A549 (cell line): ENCODE measurements at regions not wholly inside any gene's neighbourhood (a gene's known extent, or its start where the extent isn't known, plus 50 kb on each side); places are given as distances from the start of the nearest gene placed in this dataset.

Source experiments
- ATAC-seq, 2 experiments: fragments of 200-7000 bp in 1 of 2; fragments of >200 bp in 1 of 2; cut with Nextera tagmentation in 1 of 2; cut with Tn5 transposase in 1 of 2; 3 replicates each; pipeline versions ENCODE4 v1.8.0 to v1.9.1; 2018 to 2020; ENCODE audit warnings: mild to moderate bottlenecking in 1 of 2, moderate library complexity in 1 of 2
- CTCF ChIA-PET: fragments of 300-600 bp; sonication (Branson Sonifier 250); formaldehyde crosslinking; extraction: SDS; loops from one replicate; lab custom pipeline; 2021; ENCODE audit warnings: antibody characterized with exemption, inconsistent platforms; lab: Yijun Ruan, JAX
- POLR2A ChIA-PET: fragments of 350-600 bp; formaldehyde crosslinking; extraction: SDS; loops from one replicate; lab custom pipeline; 2021; ENCODE audit warnings: antibody characterized with exemption, inconsistent platforms; lab: Yijun Ruan, JAX
- DNase-seq, 2 experiments: peaks; one replicate each; pipeline versions ENCODE4 v3.0.0 to v3.0.0-alpha.2; 2011 to 2016; ENCODE audit warnings: low read depth in 1 of 2, low spot score in 1 of 2
- FAIRE-seq: peaks from 2 replicates; lab custom pipeline; 2011; peaks lifted over from hg19 to GRCh38; lab: Jason Lieb, UNC
- H3K27ac ChIP-seq, 2 experiments: fragments of >200 bp; sonication (Bioruptor Twin); formaldehyde crosslinking; 3 replicates each; pipeline ENCODE4 v1.5.1; 2016 to 2017
- H3K4me1 ChIP-seq: fragments of >200 bp; sonication (Bioruptor Twin); formaldehyde crosslinking; 3 replicates; pipeline ENCODE4 v1.6.1; 2016
- H3K4me2 ChIP-seq: fragments of >200 bp; sonication (Bioruptor Twin); formaldehyde crosslinking; 3 replicates; pipeline ENCODE4 v1.6.1; 2016
- H3K4me3 ChIP-seq: fragments of >200 bp; sonication (Bioruptor Twin); formaldehyde crosslinking; 3 replicates; pipeline ENCODE4 v1.5.1; 2016
- H3K9me3 ChIP-seq: fragments of >200 bp; sonication (Bioruptor Twin); formaldehyde crosslinking; 3 replicates; pipeline ENCODE4 v1.6.1; 2016
- BHLHE40 ChIP-seq: IDR thresholded peaks from 2 replicates; pipeline ENCODE4 v1.6.1; 2012; ENCODE audit warnings: low read depth, low read length, inconsistent platforms
- CBX2 ChIP-seq: fragments of 200-600 bp; sonication (generic); IDR thresholded peaks from 2 replicates; pipeline ENCODE4 v1.6.1; 2016; ENCODE audit warnings: low read depth, mild to moderate bottlenecking, borderline replicate concordance
- CBX8 ChIP-seq: fragments of 200-600 bp; sonication (generic); IDR thresholded peaks from 2 replicates; pipeline ENCODE4 v1.6.1; 2016
- CEBPB ChIP-seq, 2 experiments: fragments of >200 bp in 1 of 2; sonication (Bioruptor Twin) in 1 of 2; formaldehyde crosslinking in 1 of 2; IDR thresholded peaks; 2 replicates each; pipeline ENCODE4 v1.6.1; 2012 to 2016
- CHD2 ChIP-seq: fragments of 150-350 bp; IDR thresholded peaks from 2 replicates; pipeline ENCODE4 v1.6.1; 2014; ENCODE audit warnings: low read length; ENCODE audit not compliant: partially characterized antibody
- CHD4 ChIP-seq: fragments of 200-600 bp; sonication (generic); IDR thresholded peaks from 2 replicates; pipeline ENCODE4 v1.6.1; 2016; ENCODE audit warnings: antibody characterized with exemption, mild to moderate bottlenecking, borderline replicate concordance
- EHMT2 ChIP-seq: fragments of 200-600 bp; sonication (generic); IDR thresholded peaks from 2 replicates; pipeline ENCODE4 v1.6.1; 2016; ENCODE audit warnings: antibody characterized with exemption, low read depth, mild to moderate bottlenecking, moderate library complexity
- ELK1 ChIP-seq: fragments of 150-350 bp; IDR thresholded peaks from 2 replicates; pipeline ENCODE4 v1.6.1; 2014; ENCODE audit warnings: low read depth, mild to moderate bottlenecking, low read length
- FOSB ChIP-seq: fragments of 250-450 bp; sonication (Bioruptor Pico); IDR thresholded peaks from 2 replicates; pipeline ENCODE4 v1.5.0; 2020; ENCODE audit warnings: mild to moderate bottlenecking, moderate library complexity
- FOXS1 ChIP-seq: fragments of 250-450 bp; sonication (Bioruptor Pico); IDR thresholded peaks from 2 replicates; pipeline ENCODE4 v1.5.0; 2020; ENCODE audit warnings: mild to moderate bottlenecking, moderate library complexity
- GATA3 ChIP-seq: IDR thresholded peaks from 2 replicates; pipeline ENCODE4 v1.6.1; 2012; ENCODE audit warnings: borderline replicate concordance
- HDAC2 ChIP-seq: fragments of 200-600 bp; sonication (generic); IDR thresholded peaks from 2 replicates; pipeline ENCODE4 v1.6.1; 2016
- HOXA7 ChIP-seq: fragments of 250-450 bp; sonication (Bioruptor Pico); IDR thresholded peaks from 2 replicates; pipeline ENCODE4 v1.5.0; 2020; ENCODE audit warnings: mild to moderate bottlenecking, moderate library complexity
- JUNB ChIP-seq: fragments of >200 bp; sonication (Bioruptor Twin); formaldehyde crosslinking; IDR thresholded peaks from 2 replicates; pipeline ENCODE4 v1.6.1; 2016
- MAFK ChIP-seq: fragments of 450-650 bp; IDR thresholded peaks from 2 replicates; pipeline ENCODE4 v1.6.1; 2014; ENCODE audit not compliant: partially characterized antibody
- MAZ ChIP-seq: fragments of 150-350 bp; IDR thresholded peaks from 2 replicates; pipeline ENCODE4 v1.6.1; 2014; ENCODE audit warnings: antibody characterized with exemption, low read depth, low read length, borderline replicate concordance
- NFE2L2 ChIP-seq: fragments of 150-350 bp; conservative IDR thresholded peaks from 2 replicates; pipeline ENCODE4 v1.6.1; 2014; ENCODE audit warnings: low read length
- NR3C1 ChIP-seq: fragments of >200 bp; sonication (Bioruptor Twin); formaldehyde crosslinking; IDR thresholded peaks from 3 replicates; pipeline ENCODE4 v1.6.1; 2017
- RARB ChIP-seq: fragments of 250-450 bp; sonication (Bioruptor Pico); IDR thresholded peaks from 2 replicates; pipeline ENCODE4 v1.8.0; 2021; ENCODE audit warnings: mild to moderate bottlenecking, moderate library complexity
- RCOR1 ChIP-seq: fragments of 150-350 bp; IDR thresholded peaks from 2 replicates; pipeline ENCODE4 v1.6.1; 2014; ENCODE audit warnings: antibody characterized with exemption, low read length, low read depth
- RFX5 ChIP-seq: fragments of 450-650 bp; IDR thresholded peaks from 2 replicates; pipeline ENCODE4 v1.7.1; 2014; ENCODE audit warnings: antibody characterized with exemption, mild to moderate bottlenecking, moderate library complexity
- RNF2 ChIP-seq: fragments of 200-600 bp; sonication (generic); IDR thresholded peaks from 2 replicates; pipeline ENCODE4 v1.6.1; 2016; ENCODE audit warnings: low read depth, mild to moderate bottlenecking, antibody characterized with exemption, moderate library complexity, borderline replicate concordance
- TP53 ChIP-seq: fragments of 250-450 bp; sonication (Bioruptor Pico); IDR thresholded peaks from 2 replicates; pipeline ENCODE4 v1.5.0; 2021; ENCODE audit warnings: mild to moderate bottlenecking, moderate library complexity
- ZC3H11A ChIP-seq: fragments of 450-650 bp; IDR thresholded peaks from 2 replicates; pipeline ENCODE4 v1.6.1; 2014; ENCODE audit warnings: antibody characterized with exemption, mild to moderate bottlenecking
- WGBS: methylation state at CpG from one replicate; pipeline ENCODE4 v1.1.6; 2017; ENCODE audit errors: missing lambda C conversion rate; 5-methylcytosine and 5-hydroxymethylcytosine counted together
- TF ChIP-seq, protein P1 (sequence below): fragments of 250-450 bp; sonication (Bioruptor Pico); IDR thresholded peaks from 2 replicates; pipeline ENCODE4 v1.5.0; 2021; ENCODE audit warnings: mild to moderate bottlenecking, moderate library complexity, borderline replicate concordance
- TF ChIP-seq, protein P2 (sequence below): fragments of >200 bp; sonication (Bioruptor Twin); formaldehyde crosslinking; IDR thresholded peaks from 3 replicates; pipeline ENCODE4 v1.5.1; 2016

- Histone ChIP-seq H3K9me3 (no peaks in the 10 kb centered on the region), H3K4me3 (no peak overlapping the region), H3K27ac (no peak overlapping the region), H3K4me2 (no peak overlapping the region), H3K4me1 (no peaks in the 10 kb centered on the region)
- no peak for TF ChIP-seq NFE2L2
- TF ChIP-seq, protein P1, sequence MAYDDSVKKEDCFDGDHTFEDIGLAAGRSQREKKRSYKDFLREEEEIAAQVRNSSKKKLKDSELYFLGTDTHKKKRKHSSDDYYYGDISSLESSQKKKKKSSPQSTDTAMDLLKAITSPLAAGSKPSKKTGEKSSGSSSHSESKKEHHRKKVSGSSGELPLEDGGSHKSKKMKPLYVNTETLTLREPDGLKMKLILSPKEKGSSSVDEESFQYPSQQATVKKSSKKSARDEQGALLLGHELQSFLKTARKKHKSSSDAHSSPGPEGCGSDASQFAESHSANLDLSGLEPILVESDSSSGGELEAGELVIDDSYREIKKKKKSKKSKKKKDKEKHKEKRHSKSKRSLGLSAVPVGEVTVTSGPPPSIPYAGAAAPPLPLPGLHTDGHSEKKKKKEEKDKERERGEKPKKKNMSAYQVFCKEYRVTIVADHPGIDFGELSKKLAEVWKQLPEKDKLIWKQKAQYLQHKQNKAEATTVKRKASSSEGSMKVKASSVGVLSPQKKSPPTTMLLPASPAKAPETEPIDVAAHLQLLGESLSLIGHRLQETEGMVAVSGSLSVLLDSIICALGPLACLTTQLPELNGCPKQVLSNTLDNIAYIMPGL (CRISPR knock-in tag): no peak
- no peak for TF ChIP-seq MAZ
- TF ChIP-seq ELK1: no peak
- no peak for TF ChIP-seq CBX2
- TF ChIP-seq CBX8: no peak
- TF ChIP-seq, protein P2, sequence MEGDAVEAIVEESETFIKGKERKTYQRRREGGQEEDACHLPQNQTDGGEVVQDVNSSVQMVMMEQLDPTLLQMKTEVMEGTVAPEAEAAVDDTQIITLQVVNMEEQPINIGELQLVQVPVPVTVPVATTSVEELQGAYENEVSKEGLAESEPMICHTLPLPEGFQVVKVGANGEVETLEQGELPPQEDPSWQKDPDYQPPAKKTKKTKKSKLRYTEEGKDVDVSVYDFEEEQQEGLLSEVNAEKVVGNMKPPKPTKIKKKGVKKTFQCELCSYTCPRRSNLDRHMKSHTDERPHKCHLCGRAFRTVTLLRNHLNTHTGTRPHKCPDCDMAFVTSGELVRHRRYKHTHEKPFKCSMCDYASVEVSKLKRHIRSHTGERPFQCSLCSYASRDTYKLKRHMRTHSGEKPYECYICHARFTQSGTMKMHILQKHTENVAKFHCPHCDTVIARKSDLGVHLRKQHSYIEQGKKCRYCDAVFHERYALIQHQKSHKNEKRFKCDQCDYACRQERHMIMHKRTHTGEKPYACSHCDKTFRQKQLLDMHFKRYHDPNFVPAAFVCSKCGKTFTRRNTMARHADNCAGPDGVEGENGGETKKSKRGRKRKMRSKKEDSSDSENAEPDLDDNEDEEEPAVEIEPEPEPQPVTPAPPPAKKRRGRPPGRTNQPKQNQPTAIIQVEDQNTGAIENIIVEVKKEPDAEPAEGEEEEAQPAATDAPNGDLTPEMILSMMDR: no peak
- WGBS: 64% methylated on average over 6 of the region's 6 CpGs
- FAIRE-seq: no peak
- ChIA-PET CTCF (interaction anchor here (0.5 to 1.6 kb wide), 2 partner anchors 16 to 251 kb away, joined by 3 read pairs; no protein-coding TSS in a partner anchor), POLR2A (no interaction called here)
- DNase-seq: no peak
- ATAC-seq: no peak
These were observed 86.0 kb downstream of the GCNT4 start for GRCh38 chr5:74966141-74967026.

- Histone ChIP-seq H3K27ac (no peak overlapping the region), H3K4me1 (no peaks in the 10 kb centered on the region), H3K4me3 (no peak overlapping the region), H3K9me3 (no peaks in the 10 kb centered on the region), H3K4me2 (no peak overlapping the region)
- no peak for TF ChIP-seq HOXA7 (CRISPR knock-in tag)
- TF ChIP-seq EHMT2: no peak
- TF ChIP-seq MAFK: no peak
- no peak for TF ChIP-seq HDAC2
- no peak for TF ChIP-seq RFX5
- no peak for TF ChIP-seq CHD2
- no peak for TF ChIP-seq CEBPB (IDR thresholded peaks at IDR 0.05)
- TF ChIP-seq ZC3H11A: no peak
- TF ChIP-seq NR3C1: no peak
- no peak for TF ChIP-seq JUNB
- TF ChIP-seq RCOR1: no peak
- no peak for TF ChIP-seq GATA3
- no peak for TF ChIP-seq MAZ
- TF ChIP-seq RARB (CRISPR knock-in tag): no peak
- no peak for TF ChIP-seq FOXS1 (CRISPR knock-in tag)
- TF ChIP-seq CHD4: no peak
- TF ChIP-seq FOSB: no peak
- no peak for TF ChIP-seq RNF2
- no peak for TF ChIP-seq BHLHE40
- no peak for TF ChIP-seq TP53 (CRISPR knock-in tag)
- ChIA-PET CTCF (interaction anchor here (1.0 kb wide), 1 partner anchor 10 kb away, joined by 3 read pairs; no protein-coding TSS in a partner anchor), POLR2A (no interaction called here)
- ATAC-seq (no peak), FAIRE-seq (no peak), DNase-seq (no peak)
- WGBS: 28% methylated on average over 3 of the region's 3 CpGs
These were observed 89.0 kb downstream of the GCNT4 start for GRCh38 chr5:74963407-74963806.
